Erythroblast (primary cell): ENCODE measurements at regions not wholly inside any gene's neighbourhood (a gene's known extent, or its start where the extent isn't known, plus 50 kb on each side); places are given as distances from the start of the nearest gene placed in this dataset.

Source experiments
- GATA1 ChIP-seq: IDR thresholded peaks from 2 replicates; pipeline ENCODE4 v1.6.1; 2011; ENCODE audit warnings: low read depth, mild to moderate bottlenecking, control low read depth, low read length, moderate library complexity
- POLR2A ChIP-seq: IDR thresholded peaks from 2 replicates; pipeline ENCODE4 v1.6.1; 2011; ENCODE audit warnings: mild to moderate bottlenecking, low read length

DNA sequence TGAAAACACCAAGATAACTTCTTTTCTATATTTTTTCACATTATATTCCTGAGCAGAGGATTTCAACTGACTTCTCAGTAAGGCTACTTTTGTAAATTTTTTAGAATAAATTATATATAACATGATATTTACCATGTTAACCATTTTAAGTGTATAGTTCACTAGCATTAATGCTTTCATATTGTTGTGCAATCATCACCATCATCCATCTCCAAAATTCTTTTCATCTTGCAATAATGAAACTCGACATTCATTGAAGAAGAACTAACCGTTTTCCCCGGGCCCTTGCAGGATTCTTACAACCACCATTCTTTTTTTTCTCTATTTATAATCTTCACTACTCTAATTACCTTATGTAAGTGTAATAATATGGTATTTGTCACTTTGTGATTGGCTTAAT is 1036.1 kb downstream of the LRFN5 start:
- TF ChIP-seq POLR2A (no peak), GATA1 (no peak)
